OCI-LY1 (cell line): ENCODE measurements at regions not wholly inside any gene's neighbourhood (a gene's known extent, or its start where the extent isn't known, plus 50 kb on each side); places are given as distances from the start of the nearest gene placed in this dataset.

ENCODE experiments used
- H2AFZ ChIP-seq: fragments of 200-600 bp; sonication (generic), shearing (Covaris generic); 2 replicates; pipeline ENCODE4 v1.6.0; 2014; ENCODE audit warnings: antibody characterized with exemption, mild to moderate bottlenecking, low read length
- H3F3A ChIP-seq: fragments of 200-600 bp; sonication (generic), shearing (Covaris generic); 2 replicates; pipeline ENCODE4 v1.6.0; 2014; ENCODE audit warnings: mild to moderate bottlenecking, antibody characterized with exemption, low read length, moderate library complexity; ENCODE audit not compliant: insufficient read depth
- H3K27ac ChIP-seq: fragments of 200-600 bp; sonication (generic); 2 replicates; pipeline ENCODE4 v1.5.1; 2014; ENCODE audit warnings: low read length, mixed run types, mild to moderate bottlenecking, low read depth; ENCODE audit not compliant: poor library complexity, severe bottlenecking
- H3K27me3 ChIP-seq: fragments of 200-600 bp; sonication (generic); 2 replicates; pipeline ENCODE4 v1.6.0; 2014; ENCODE audit warnings: antibody characterized with exemption, mild to moderate bottlenecking, low read length, moderate library complexity; ENCODE audit not compliant: insufficient read depth
- H3K36me3 ChIP-seq: fragments of 200-600 bp; sonication (generic); 2 replicates; pipeline ENCODE4 v1.6.1; 2014; ENCODE audit warnings: mild to moderate bottlenecking, antibody characterized with exemption, low read length, moderate library complexity, mixed read lengths; ENCODE audit not compliant: insufficient read depth
- H3K4me1 ChIP-seq: fragments of 200-600 bp; sonication (generic); 2 replicates; pipeline ENCODE4 v1.5.1; 2014; ENCODE audit warnings: mild to moderate bottlenecking, low read length, moderate library complexity; ENCODE audit not compliant: insufficient read depth, severe bottlenecking
- H3K4me2 ChIP-seq: fragments of 200-600 bp; sonication (generic), shearing (Covaris generic); 2 replicates; pipeline ENCODE4 v1.6.1; 2014; ENCODE audit warnings: low read length
- H3K4me3 ChIP-seq: fragments of 200-600 bp; sonication (generic); 2 replicates; pipeline ENCODE4 v1.5.1; 2014; ENCODE audit warnings: low read length, low read depth, mild to moderate bottlenecking, mixed read lengths; ENCODE audit not compliant: poor library complexity, severe bottlenecking
- H3K79me2 ChIP-seq: fragments of 200-600 bp; shearing (Covaris generic); 2 replicates; pipeline ENCODE4 v1.6.1; 2016; ENCODE audit warnings: mixed run types, low read length, mixed read lengths; ENCODE audit not compliant: insufficient read depth
- H3K9ac ChIP-seq: fragments of 200-600 bp; sonication (generic), shearing (Covaris generic); 2 replicates; pipeline ENCODE4 v1.6.1; 2014; ENCODE audit warnings: mild to moderate bottlenecking, low read length, mixed read lengths
- H3K9me2 ChIP-seq: fragments of 200-600 bp; sonication (generic), shearing (Covaris generic); 2 replicates; pipeline ENCODE4 v1.6.1; 2014; ENCODE audit warnings: low read depth, mild to moderate bottlenecking, low read length, mixed read lengths
- H3K9me3 ChIP-seq: fragments of 200-600 bp; shearing (Covaris generic); 2 replicates; pipeline ENCODE4 v1.6.1; 2014; ENCODE audit warnings: low read length, mixed read lengths
- H4K20me1 ChIP-seq: fragments of 200-600 bp; sonication (generic), shearing (Covaris generic); 2 replicates; pipeline ENCODE4 v1.6.0; 2016; ENCODE audit warnings: mild to moderate bottlenecking, low read length; ENCODE audit not compliant: insufficient read depth
- EZH2 ChIP-seq: fragments of 200-600 bp; sonication (generic), shearing (Covaris generic); IDR thresholded peaks from 2 replicates; pipeline ENCODE4 v1.8.0; 2017; ENCODE audit warnings: borderline replicate concordance, mixed run types, mild to moderate bottlenecking, antibody characterized with exemption, low read length, moderate library complexity, mixed read lengths
- TF ChIP-seq, protein P1 (sequence below): fragments of 200-600 bp; sonication (generic), shearing (Covaris generic); IDR thresholded peaks from 2 replicates; pipeline ENCODE4 v1.5.1; 2017; ENCODE audit warnings: mild to moderate bottlenecking, antibody characterized with exemption, low read length, moderate library complexity, mixed read lengths

DNA sequence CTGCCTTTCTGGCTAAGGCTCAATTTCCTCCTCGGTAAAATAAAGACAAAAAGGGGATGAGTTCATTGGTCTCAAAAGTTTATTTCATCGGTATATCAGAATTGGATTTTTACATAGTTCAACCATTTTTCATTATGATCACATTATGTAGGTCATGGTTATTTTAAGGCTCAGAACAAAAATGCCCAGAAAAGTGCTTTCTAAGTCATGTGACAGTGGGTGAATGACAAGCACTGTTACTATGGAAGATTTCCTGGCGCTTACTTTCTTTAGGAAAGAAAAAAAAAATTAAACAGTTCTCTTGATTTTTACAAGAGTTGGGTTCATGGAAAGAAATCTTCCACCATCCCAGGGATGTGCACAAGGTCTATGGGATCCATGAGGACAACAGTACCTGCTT is 117.9 kb upstream of the CES5A start:
- Histone ChIP-seq H2AFZ (no peak overlapping the region), H3K9ac (no peak overlapping the region), H3K27me3 (no peaks in the 10 kb centered on the region), H3K27ac (no peak overlapping the region), H3K79me2 (no peaks in the 10 kb centered on the region), H4K20me1 (no peaks in the 10 kb centered on the region), H3K9me3 (no peaks in the 10 kb centered on the region), H3K4me2 (no peak overlapping the region), H3K4me3 (no peak overlapping the region), H3F3A (no peaks in the 10 kb centered on the region), H3K4me1 (no peaks in the 10 kb centered on the region), H3K9me2 (no peaks in the 10 kb centered on the region), H3K36me3 (no peaks in the 10 kb centered on the region)
- TF ChIP-seq EZH2, result no peak
- TF ChIP-seq, protein P1, sequence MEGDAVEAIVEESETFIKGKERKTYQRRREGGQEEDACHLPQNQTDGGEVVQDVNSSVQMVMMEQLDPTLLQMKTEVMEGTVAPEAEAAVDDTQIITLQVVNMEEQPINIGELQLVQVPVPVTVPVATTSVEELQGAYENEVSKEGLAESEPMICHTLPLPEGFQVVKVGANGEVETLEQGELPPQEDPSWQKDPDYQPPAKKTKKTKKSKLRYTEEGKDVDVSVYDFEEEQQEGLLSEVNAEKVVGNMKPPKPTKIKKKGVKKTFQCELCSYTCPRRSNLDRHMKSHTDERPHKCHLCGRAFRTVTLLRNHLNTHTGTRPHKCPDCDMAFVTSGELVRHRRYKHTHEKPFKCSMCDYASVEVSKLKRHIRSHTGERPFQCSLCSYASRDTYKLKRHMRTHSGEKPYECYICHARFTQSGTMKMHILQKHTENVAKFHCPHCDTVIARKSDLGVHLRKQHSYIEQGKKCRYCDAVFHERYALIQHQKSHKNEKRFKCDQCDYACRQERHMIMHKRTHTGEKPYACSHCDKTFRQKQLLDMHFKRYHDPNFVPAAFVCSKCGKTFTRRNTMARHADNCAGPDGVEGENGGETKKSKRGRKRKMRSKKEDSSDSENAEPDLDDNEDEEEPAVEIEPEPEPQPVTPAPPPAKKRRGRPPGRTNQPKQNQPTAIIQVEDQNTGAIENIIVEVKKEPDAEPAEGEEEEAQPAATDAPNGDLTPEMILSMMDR, result no peak

DNA sequence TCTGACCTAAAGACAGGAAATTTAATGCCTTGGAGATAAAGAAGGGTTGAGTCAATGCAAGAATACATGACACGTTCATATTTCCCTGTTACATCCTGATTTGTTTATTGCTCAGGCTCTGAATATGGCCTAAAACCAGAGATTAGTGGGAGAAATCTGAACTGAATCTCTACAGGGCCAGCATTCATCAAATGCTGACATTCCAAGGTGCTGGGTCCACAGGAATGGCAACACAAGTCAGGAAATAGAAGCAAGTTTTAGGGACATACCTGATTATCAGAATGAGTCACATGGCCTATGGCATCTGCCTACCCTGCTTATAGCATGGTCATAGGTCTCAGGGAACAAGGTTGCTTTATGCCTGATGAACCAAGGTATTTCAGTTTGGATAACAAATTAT is 117.4 kb upstream of the CES5A start:
- Histone ChIP-seq H3K4me2 (no peak overlapping the region), H3K9ac (no peak overlapping the region), H3K27ac (no peak overlapping the region), H3K27me3 (no peaks in the 10 kb centered on the region), H3K4me3 (no peak overlapping the region), H3K36me3 (no peaks in the 10 kb centered on the region), H3K4me1 (no peaks in the 10 kb centered on the region), H3K79me2 (no peaks in the 10 kb centered on the region), H3F3A (no peaks in the 10 kb centered on the region), H3K9me3 (no peaks in the 10 kb centered on the region), H2AFZ (no peak overlapping the region), H3K9me2 (no peaks in the 10 kb centered on the region), H4K20me1 (no peaks in the 10 kb centered on the region)
- TF ChIP-seq, protein P1, result no peak
- no peak for TF ChIP-seq EZH2

DNA sequence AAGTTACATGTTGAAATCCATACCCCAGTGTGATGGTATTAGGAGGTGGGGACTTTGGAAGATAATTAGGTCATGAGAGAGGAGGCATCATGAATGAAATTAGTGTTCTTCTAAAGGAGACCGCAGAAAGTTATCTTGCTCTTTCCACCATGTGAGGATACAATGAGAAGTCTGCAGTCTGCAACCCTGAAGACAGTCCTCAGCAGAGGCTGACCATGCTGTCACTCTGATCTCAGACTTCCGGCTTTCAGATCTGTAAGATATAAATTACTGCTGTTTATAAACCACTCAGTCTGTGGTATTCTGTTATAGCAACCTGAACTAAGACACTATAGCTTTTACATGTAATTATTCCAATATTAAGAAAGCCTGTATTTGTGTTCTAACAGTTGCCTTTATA is 116.7 kb upstream of the CES5A start:
- Histone ChIP-seq H2AFZ (no peak overlapping the region), H3K36me3 (no peaks in the 10 kb centered on the region), H3K4me2 (no peak overlapping the region), H3F3A (no peaks in the 10 kb centered on the region), H3K79me2 (no peaks in the 10 kb centered on the region), H3K9me3 (no peaks in the 10 kb centered on the region), H3K9ac (no peak overlapping the region), H3K27me3 (no peaks in the 10 kb centered on the region), H3K9me2 (no peaks in the 10 kb centered on the region), H4K20me1 (no peaks in the 10 kb centered on the region), H3K4me3 (no peak overlapping the region), H3K4me1 (no peaks in the 10 kb centered on the region), H3K27ac (no peak overlapping the region)
- TF ChIP-seq, protein P1, result no peak
- TF ChIP-seq EZH2, result no peak
